ENCODE measurements at regions not wholly inside any gene's neighbourhood (a gene's known extent, or its start where the extent isn't known, plus 50 kb on each side); places are given as distances from the start of the nearest gene placed in this dataset.

GRCh38 chr13:50200988-50201387, 185.7 kb downstream of the KCNRG start:
- TF ChIP-seq CTCF (IDR thresholded peaks at IDR 0.05; ENCODE audit: poor library complexity) = no peak
- TF ChIP-seq EZH2 (IDR thresholded peaks at IDR 0.05; ENCODE audit: borderline replicate concordance) = no peak
- no peak for TF ChIP-seq EZH2phosphoT487 (IDR thresholded peaks at IDR 0.05; ENCODE audit: low read depth, severe bottlenecking, unreplicated experiment)

All from hepatocyte (in vitro differentiated cells).